ENCODE measurements at regions not wholly inside any gene's neighbourhood (a gene's known extent, or its start where the extent isn't known, plus 50 kb on each side); places are given as distances from the start of the nearest gene placed in this dataset.
"Not testable (repeated sequence)": the region's sequence is repeated elsewhere in the genome, so short reads cannot be mapped to it uniquely, and the experiment has no call there.

DNA sequence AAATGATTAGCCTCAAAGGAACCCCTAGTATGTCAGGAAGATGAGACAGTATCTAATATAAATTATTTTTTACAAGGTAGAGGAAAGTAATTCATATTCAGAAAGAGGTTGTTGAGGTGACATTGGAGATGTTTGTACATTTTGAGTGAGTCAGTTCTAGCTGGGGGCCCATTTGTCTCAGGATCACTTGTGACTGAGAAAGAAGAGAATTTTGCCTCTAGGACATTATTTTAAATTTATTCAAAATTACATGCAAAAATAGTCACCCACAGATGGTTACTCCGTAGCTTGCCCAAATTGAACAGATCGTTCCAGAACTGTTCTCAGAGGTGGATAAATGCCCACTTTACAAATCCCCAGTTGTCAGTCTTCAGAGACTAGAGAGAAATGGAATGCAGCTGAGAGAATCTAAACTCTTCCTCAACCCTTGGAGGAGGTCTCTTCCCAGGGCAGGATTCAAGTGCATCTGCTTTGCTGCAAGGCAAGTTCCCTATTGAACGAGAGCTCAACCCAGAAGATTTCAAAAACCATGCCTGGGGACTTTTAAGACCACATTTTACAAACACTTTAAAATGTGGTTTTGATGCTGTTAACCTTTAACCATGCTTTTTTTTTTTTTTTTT is 987.8 kb upstream of the ADAMTS5 start:
- H3K27ac ChIP-seq: no peak overlapping the region
- H3K4me3 ChIP-seq: no peak overlapping the region
- DNase-seq (ENCODE audit: low spot score): no peak
- TF ChIP-seq, protein P1, sequence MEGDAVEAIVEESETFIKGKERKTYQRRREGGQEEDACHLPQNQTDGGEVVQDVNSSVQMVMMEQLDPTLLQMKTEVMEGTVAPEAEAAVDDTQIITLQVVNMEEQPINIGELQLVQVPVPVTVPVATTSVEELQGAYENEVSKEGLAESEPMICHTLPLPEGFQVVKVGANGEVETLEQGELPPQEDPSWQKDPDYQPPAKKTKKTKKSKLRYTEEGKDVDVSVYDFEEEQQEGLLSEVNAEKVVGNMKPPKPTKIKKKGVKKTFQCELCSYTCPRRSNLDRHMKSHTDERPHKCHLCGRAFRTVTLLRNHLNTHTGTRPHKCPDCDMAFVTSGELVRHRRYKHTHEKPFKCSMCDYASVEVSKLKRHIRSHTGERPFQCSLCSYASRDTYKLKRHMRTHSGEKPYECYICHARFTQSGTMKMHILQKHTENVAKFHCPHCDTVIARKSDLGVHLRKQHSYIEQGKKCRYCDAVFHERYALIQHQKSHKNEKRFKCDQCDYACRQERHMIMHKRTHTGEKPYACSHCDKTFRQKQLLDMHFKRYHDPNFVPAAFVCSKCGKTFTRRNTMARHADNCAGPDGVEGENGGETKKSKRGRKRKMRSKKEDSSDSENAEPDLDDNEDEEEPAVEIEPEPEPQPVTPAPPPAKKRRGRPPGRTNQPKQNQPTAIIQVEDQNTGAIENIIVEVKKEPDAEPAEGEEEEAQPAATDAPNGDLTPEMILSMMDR (IDR thresholded peaks at IDR 0.05): no peak

- DNase-seq (ENCODE audit: low spot score): no peak
- TF ChIP-seq, protein P1 (IDR thresholded peaks at IDR 0.05): no peak
- no peak overlapping the region for H3K4me3 ChIP-seq
- no peak overlapping the region for H3K27ac ChIP-seq
Observed at GRCh38 chr21:27953340-27954045, 986.6 kb upstream of the ADAMTS5 start.

DNA sequence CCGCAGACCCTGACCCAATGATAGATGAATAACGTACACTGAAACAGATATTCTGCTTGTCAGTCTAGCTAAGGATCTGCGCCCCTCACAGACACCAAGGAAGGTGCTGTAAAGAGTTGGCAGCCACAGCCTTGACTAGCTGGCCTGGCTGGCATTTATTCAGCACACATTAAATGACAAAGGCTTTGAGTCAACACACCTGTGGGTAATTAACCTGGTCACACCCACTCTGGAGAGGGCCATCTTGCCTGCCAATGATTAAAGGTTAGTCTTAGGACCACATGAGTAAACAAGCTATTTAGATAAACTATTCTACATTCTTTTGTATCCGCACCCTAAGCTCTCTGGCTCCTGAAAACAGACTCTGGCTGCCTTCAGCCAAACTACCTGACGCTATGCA is 982.2 kb upstream of the ADAMTS5 start:
- DNase-seq (ENCODE audit: low spot score); H3K27ac ChIP-seq; H3K4me3 ChIP-seq: not testable (repeated sequence)

DNA sequence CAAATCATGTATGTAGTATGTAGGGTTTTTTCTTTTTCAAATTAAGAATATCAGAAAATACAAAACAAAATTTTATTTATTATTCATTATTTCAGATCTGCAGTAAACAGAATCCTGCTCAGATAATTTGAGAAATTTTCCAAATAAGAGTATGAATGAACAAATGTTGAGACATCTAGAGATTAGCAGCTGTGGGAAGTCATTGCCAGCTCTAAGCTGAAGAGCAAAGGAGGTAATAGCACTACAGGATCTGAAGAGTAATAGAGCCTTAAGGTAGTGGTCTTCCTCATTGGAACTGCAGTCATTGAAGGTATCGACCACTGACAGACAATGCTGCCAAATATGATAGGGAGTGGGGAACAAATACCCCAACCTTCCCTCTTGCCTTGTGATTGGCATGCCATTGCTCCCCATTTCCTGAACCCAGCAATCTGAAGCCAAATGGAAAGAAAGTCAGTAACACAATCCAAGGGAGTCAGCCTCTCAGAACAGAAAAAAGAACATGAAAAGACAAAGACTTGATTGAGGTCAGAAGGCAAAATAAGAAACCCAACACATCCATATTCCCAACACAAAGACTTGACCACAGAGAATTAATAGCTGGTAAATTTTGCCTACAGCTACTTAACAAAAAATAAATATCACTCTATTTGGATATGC is 963.4 kb upstream of the ADAMTS5 start:
- not testable (repeated sequence) for H3K27ac ChIP-seq; DNase-seq (ENCODE audit: low spot score); H3K4me3 ChIP-seq

- not testable (repeated sequence) for DNase-seq (ENCODE audit: low spot score); H3K27ac ChIP-seq; H3K4me3 ChIP-seq
Observed at GRCh38 chr21:27929179-27929578, 962.3 kb upstream of the ADAMTS5 start.

DNA sequence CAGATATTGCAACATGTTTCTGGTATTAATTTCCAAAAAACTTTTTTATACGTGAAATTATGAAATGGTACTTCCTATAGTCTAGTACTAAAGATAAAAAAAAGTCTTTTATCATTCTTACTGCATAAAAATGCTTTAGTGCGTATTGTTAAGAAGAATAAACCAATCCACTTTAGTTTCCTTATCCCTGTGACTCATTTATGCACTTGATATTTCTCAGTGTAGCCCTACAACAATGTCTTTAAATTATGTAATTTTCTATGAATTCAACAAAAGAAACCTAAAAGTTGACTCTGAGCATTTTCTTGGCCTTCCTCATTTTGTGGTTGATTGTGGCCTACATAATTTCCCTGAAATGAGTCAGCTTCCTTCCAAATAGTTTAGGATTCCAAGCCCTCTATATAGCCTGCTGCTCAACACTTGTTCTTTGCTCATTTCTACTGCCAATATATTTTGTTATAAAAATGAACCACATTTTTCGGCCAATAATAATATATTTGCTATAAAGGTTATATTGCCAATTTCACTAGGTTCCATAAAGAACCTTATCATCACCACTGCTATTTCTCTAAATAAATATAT is 961.7 kb upstream of the ADAMTS5 start:
- H3K4me3 ChIP-seq; DNase-seq (ENCODE audit: low spot score); H3K27ac ChIP-seq: not testable (repeated sequence)

GRCh38 chr21:27921421-27921820 is 954.5 kb upstream of the ADAMTS5 start:
- not testable (repeated sequence) for DNase-seq (ENCODE audit: low spot score); H3K27ac ChIP-seq; H3K4me3 ChIP-seq

DNA sequence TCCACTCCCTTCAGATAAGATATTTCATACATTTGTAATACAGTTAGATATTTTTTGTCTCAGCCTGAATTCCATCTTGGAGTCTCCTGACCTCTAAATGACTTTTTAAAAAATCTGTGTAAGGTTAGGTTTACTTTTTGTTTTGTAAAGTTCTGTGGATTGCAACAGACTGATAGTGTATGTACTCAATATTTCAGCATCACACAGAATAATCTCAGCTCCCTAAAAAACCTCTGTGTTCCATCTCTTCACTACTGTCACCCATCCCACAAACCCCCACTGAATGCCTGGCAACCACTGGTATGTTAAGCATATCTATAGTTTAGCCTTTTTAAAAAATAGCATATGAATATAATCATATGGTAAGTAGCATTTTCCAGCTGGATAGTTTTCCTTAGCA is 951.1 kb upstream of the ADAMTS5 start:
- H3K27ac ChIP-seq; H3K4me3 ChIP-seq; DNase-seq (ENCODE audit: low spot score): not testable (repeated sequence)

GRCh38 chr21:27916326-27916725 is 949.4 kb upstream of the ADAMTS5 start:
- H3K4me3 ChIP-seq; DNase-seq (ENCODE audit: low spot score); H3K27ac ChIP-seq: not testable (repeated sequence)

DNA sequence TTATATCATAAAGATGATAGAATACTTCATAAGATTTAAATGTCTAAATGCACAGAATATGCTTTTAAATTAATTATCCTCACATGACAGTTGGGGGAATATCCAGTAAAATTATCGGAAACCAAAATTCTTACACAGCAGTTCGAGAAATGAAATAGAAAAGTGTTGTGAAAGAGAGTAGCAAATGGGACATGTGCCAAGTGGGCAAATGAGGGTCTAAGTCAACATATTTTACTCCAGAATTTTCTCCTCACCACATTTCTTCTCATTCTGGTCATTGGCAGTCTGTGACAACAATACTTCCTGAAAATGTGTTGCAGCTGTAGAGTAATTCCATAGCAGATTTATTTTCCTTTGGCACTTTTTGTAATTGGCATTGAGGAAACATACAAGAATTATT is 945.2 kb upstream of the ADAMTS5 start:
- not testable (repeated sequence) for H3K4me3 ChIP-seq; DNase-seq (ENCODE audit: low spot score); H3K27ac ChIP-seq

DNA sequence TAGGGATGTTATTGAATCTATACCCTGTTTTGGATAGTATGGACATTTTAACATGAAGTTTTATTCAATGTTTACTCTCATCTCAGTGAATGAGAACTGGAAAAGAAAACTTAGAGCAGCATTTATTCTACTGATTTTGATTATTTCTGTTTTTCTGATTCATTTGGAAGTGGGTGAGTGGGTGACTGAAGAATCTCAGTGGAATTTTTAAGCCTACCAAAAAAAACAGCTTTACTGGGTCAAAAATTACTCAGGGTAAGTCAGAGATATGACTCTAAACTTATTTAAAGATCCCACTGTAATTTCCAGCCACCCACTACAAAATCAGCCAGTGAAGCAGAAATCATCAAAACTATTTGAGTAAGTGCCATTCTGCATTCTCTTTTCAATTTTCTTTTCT is 942.6 kb upstream of the ADAMTS5 start:
- not testable (repeated sequence) for H3K27ac ChIP-seq; DNase-seq (ENCODE audit: low spot score); H3K4me3 ChIP-seq

DNA sequence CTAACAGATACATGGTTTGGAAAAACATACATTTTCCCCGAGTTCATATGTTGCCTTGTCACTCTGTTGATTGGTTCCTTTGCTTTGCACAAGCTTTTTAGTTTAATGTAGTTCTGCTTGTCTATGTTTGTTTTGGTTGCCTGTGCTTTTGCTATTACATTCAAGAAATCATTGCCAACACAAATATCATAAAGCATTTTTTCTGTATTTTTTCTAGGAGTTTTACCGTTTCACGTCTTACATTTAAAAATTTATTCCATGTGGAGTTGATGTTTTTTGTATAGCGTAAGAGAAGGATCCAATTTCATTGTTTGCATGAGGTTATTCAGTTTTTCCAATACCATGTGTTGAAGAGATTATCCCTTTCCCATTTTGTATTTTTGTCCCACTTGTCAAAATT is 941.9 kb upstream of the ADAMTS5 start:
- not testable (repeated sequence) for DNase-seq (ENCODE audit: low spot score); H3K27ac ChIP-seq; H3K4me3 ChIP-seq

DNA sequence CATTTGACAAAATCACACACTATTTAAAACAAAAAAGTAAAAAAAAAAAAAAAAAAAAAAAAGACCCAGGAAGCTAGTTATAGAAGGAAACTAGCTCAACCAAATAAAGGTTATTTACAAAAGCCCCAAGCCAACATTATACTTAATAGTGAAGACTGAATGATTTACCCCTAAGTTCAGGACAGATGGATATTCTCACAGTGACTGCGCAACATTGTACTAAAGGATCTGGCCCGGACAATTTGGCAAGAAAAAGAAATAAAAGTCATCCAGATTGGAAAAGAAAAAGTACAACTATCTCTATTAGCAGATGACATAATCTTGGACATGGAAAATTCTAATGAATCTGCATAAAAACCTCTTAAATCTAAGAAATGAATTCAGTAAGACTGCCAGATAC is 936.0 kb upstream of the ADAMTS5 start:
- H3K4me3 ChIP-seq; DNase-seq (ENCODE audit: low spot score); H3K27ac ChIP-seq: not testable (repeated sequence)

- not testable (repeated sequence) for H3K27ac ChIP-seq; H3K4me3 ChIP-seq; DNase-seq (ENCODE audit: low spot score)
Observed at GRCh38 chr21:27893619-27894018, 926.7 kb upstream of the ADAMTS5 start.

DNA sequence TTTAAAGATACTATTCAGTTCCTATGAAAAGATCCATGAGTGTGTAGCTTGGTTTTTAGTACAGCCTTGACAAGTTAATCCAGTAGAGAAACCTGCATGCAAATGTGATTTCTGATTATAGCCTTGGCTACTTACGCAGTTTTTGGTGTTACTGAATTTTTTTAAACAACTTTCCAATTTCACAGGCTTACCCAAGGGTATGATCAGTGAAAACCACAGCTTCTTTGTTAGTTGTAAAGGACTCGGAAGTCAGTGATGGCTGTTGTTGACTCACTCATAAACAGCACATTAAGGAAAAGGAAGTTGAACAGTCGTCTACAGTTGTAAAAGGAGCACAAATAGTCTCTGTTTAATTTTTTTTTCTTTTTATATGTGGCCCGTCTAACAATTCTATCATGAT is 924.6 kb upstream of the ADAMTS5 start:
- H3K4me3 ChIP-seq; DNase-seq (ENCODE audit: low spot score); H3K27ac ChIP-seq: not testable (repeated sequence)

DNA sequence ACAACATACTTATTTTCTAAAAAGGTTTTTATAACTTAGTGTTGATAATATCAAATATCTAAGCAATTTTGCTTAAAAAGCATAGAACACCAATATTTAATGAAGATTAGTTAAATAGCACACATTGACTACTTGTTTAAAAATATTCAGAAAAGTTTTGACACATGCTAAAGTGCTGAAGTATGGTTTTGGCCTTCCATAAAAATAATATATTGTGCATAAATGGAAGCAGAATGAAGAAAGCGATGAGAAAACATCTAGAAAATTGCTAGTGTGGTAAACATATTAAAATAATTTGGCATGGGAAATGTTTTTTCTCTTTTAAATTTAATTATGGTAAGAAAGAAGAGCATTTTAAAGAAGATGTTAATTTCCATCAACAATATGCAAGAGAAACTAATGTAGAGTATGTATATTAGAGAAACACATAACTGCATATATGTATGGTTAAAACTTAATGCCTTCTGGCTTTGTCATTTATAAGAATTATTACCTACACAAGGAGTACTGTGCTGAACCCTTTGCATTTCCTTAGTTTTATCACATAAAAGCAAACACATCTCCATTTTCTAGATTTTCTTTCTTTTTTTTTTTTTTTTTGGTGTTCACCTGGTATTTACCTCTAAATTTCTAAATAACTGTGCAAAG is 921.0 kb upstream of the ADAMTS5 start:
- not testable (repeated sequence) for DNase-seq (ENCODE audit: low spot score); H3K4me3 ChIP-seq; H3K27ac ChIP-seq

All from coronary artery (tissue), 2 donors.